PC-3 (cell line): ENCODE measurements at regions not wholly inside any gene's neighbourhood (a gene's known extent, or its start where the extent isn't known, plus 50 kb on each side); places are given as distances from the start of the nearest gene placed in this dataset.

Source experiments
- ATAC-seq: fragments of 200-7000 bp; cut with Tn5 transposase; 2 replicates; pipeline ENCODE4 v1.9.1; 2020; ENCODE audit warnings: mild to moderate bottlenecking, moderate library complexity
- BruUV-seq: library from RNA; stranded (reverse); fragments of 400-500 nt; replicated peaks from 2 replicates; lab custom pipeline; 2021; lab: Mats Ljungman, UMichigan
- CTCF ChIA-PET: fragments of 300-600 bp; sonication (Branson Sonifier 250); formaldehyde crosslinking; loops from one replicate; lab custom pipeline; 2022; ENCODE audit warnings: antibody characterized with exemption; lab: Charles Lee
- POLR2A ChIA-PET: fragments of 300-600 bp; sonication (Branson Sonifier 250); formaldehyde crosslinking; loops from one replicate; lab custom pipeline; 2022; ENCODE audit warnings: antibody characterized with exemption; ENCODE audit not compliant: unreplicated experiment; lab: Charles Lee
- DNase-seq: peaks from one replicate; pipeline ENCODE4 v3.0.0-alpha.2; 2015
- H2AFZ ChIP-seq: fragments of 300-600 bp; sonication (generic); 2 replicates; pipeline ENCODE4 v1.6.0; 2016; ENCODE audit warnings: antibody characterized with exemption, low read length
- H3F3A ChIP-seq: fragments of 300-600 bp; sonication (generic); one replicate; pipeline ENCODE4 v1.6.0; 2017; ENCODE audit warnings: antibody characterized with exemption, low read length, control low read depth, mild to moderate bottlenecking; ENCODE audit not compliant: unreplicated experiment
- H3K27ac ChIP-seq: fragments of 300-600 bp; sonication (generic); 2 replicates; pipeline ENCODE4 v1.5.1; 2016; ENCODE audit warnings: mild to moderate bottlenecking, low read length
- H3K27me3 ChIP-seq: fragments of 300-600 bp; sonication (generic); 2 replicates; pipeline ENCODE4 v1.6.1; 2016; ENCODE audit warnings: low read length, mixed read lengths
- H3K36me3 ChIP-seq: fragments of 300-600 bp; sonication (generic); 2 replicates; pipeline ENCODE4 v1.6.1; 2016; ENCODE audit warnings: low read depth, mixed run types, low read length, mixed read lengths
- H3K4me1 ChIP-seq: fragments of 300-600 bp; sonication (generic); 2 replicates; pipeline ENCODE4 v1.5.1; 2016; ENCODE audit warnings: low read length; ENCODE audit not compliant: insufficient read depth
- H3K4me2 ChIP-seq: fragments of 300-600 bp; sonication (generic); 2 replicates; pipeline ENCODE4 v1.6.0; 2016; ENCODE audit warnings: low read length
- H3K4me3 ChIP-seq: fragments of 300-600 bp; sonication (generic); 2 replicates; pipeline ENCODE4 v1.5.1; 2016; ENCODE audit warnings: mild to moderate bottlenecking, low read length, mixed read lengths
- H3K79me2 ChIP-seq: fragments of 300-600 bp; sonication (generic); 2 replicates; pipeline ENCODE4 v1.6.1; 2017; ENCODE audit warnings: low read length, mixed read lengths
- H3K9ac ChIP-seq: fragments of 300-600 bp; sonication (generic); 2 replicates; pipeline ENCODE4 v1.6.0; 2016; ENCODE audit warnings: mild to moderate bottlenecking, low read length
- H3K9me2 ChIP-seq: fragments of 300-600 bp; sonication (generic); replicated peaks from 2 replicates; pipeline ENCODE4 v1.6.1; 2016; ENCODE audit warnings: mixed run types, low read length, mixed read lengths
- H3K9me3 ChIP-seq: fragments of 300-600 bp; sonication (generic); 2 replicates; pipeline ENCODE4 v1.6.1; 2016; ENCODE audit warnings: low read length, mixed read lengths
- H4K20me1 ChIP-seq: fragments of 300-600 bp; sonication (generic); 2 replicates; pipeline ENCODE4 v1.6.1; 2016; ENCODE audit warnings: low read length, mixed read lengths
- EZH2 ChIP-seq: fragments of 300-600 bp; sonication (generic); IDR thresholded peaks from one replicate; pipeline ENCODE4 v1.6.1; 2017; ENCODE audit warnings: antibody characterized with exemption, mild to moderate bottlenecking, low read length; ENCODE audit not compliant: unreplicated experiment
- EZH2phosphoT487 ChIP-seq: fragments of 300-600 bp; sonication (generic); IDR thresholded peaks from 2 replicates; pipeline ENCODE4 v1.6.1; 2018; ENCODE audit warnings: mild to moderate bottlenecking, antibody characterized with exemption, low read length, borderline replicate concordance
- intact Hi-C: fragments of 100-400 bp; cut with micrococcal nuclease; formaldehyde crosslinking; loops from 2 replicates; pipeline ENCODE4 v1.9.0; 2023
- TF ChIP-seq, protein P1 (sequence below): fragments of 300-600 bp; sonication (generic); conservative IDR thresholded peaks from 2 replicates; pipeline ENCODE4 v1.5.1; 2017; ENCODE audit warnings: antibody characterized with exemption, low read depth, mild to moderate bottlenecking, low read length

DNA sequence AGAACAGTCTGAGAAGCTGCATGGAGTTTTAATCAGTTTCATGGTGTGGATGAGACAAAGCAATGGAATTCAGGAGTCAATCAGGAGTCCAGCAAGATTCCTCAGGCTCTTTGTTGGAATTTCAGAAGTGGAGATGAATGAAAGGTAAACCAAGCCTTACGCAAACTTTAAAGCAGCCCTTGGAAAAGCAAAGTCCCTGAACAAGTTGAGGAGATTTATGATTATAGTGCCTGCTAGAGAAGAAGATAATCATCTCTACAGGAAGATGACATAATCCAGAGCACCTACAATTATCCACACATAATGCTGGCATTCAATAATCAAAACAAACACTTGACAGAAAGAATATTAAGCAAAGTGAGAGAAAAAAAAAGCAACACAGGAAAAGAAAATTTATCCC, 1380.1 kb upstream of the NUDT12 start:
- no peaks in the 10 kb centered on the region for H3K27me3 ChIP-seq
- H3K79me2 ChIP-seq = no peaks in the 10 kb centered on the region
- no peak overlapping the region for H3K9ac ChIP-seq
- DNase-seq (peak; percentile 43), ATAC-seq (peak; percentile 55)
- H2AFZ ChIP-seq = 0 out of 2 replicates have a peak overlapping the region, but pooled peaks have one; percentile 9
- CTCF ChIA-PET = no interaction called here
- TF ChIP-seq, protein P1, sequence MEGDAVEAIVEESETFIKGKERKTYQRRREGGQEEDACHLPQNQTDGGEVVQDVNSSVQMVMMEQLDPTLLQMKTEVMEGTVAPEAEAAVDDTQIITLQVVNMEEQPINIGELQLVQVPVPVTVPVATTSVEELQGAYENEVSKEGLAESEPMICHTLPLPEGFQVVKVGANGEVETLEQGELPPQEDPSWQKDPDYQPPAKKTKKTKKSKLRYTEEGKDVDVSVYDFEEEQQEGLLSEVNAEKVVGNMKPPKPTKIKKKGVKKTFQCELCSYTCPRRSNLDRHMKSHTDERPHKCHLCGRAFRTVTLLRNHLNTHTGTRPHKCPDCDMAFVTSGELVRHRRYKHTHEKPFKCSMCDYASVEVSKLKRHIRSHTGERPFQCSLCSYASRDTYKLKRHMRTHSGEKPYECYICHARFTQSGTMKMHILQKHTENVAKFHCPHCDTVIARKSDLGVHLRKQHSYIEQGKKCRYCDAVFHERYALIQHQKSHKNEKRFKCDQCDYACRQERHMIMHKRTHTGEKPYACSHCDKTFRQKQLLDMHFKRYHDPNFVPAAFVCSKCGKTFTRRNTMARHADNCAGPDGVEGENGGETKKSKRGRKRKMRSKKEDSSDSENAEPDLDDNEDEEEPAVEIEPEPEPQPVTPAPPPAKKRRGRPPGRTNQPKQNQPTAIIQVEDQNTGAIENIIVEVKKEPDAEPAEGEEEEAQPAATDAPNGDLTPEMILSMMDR = no peak
- TF ChIP-seq EZH2phosphoT487 = no peak
- TF ChIP-seq EZH2 = no peak
- H3K9me3 ChIP-seq = no peaks in the 10 kb centered on the region
- no peak overlapping the region for H3K4me3 ChIP-seq
- H3F3A ChIP-seq = no peaks in the 10 kb centered on the region
- H3K27ac ChIP-seq = no peak overlapping the region
- BruUV-seq = no TSS peak
- no peaks in the 10 kb centered on the region for H4K20me1 ChIP-seq
- intact Hi-C loops = no loop called here
- H3K9me2 ChIP-seq = no peaks in the 10 kb centered on the region
- POLR2A ChIA-PET = no interaction called here
- H3K4me2 ChIP-seq = no peak overlapping the region
- peaks cover 7% of the 10 kb centered on the region; the same call in 1 of the 2 replicates for H3K4me1 ChIP-seq
- no peaks in the 10 kb centered on the region for H3K36me3 ChIP-seq

DNA sequence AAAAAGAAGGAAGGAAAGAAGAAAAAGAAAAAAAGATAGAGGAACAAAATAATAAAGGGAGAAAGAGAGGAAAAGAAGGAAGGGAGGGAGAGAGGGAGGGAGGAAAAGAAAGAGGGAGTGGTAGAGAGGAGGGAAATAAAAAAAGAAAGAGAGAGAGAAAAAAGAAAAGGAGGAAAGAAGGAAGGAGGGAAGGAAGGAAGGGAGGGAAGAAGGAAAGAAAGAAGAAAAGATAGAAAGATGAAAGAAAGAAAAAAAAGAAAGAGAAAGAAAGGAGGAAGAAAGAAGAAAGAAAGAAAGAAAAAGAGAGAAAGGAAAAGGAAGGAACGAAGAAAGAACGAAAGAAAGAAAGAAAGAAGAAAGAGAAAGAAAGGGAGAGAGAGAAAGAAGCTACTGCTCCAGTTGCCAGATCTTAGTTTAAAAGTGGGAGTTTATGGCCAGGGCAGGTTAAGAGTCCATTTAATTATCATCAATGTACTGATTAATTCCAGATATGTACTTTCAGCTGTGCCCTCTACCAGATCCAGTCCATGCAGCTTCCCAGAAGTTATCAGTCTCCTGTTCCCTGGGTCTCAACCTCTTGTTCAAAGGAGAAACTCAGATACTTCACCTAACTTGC, 1378.5 kb upstream of the NUDT12 start:
- no peak overlapping the region for H3K27ac ChIP-seq
- no peaks in the 10 kb centered on the region for H3K27me3 ChIP-seq
- no TSS peak for BruUV-seq
- intact Hi-C loops = no loop called here
- TF ChIP-seq EZH2phosphoT487 (no peak), EZH2 (no peak)
- TF ChIP-seq, protein P1 = no peak
- ATAC-seq (no peak), DNase-seq (no peak)
- H2AFZ ChIP-seq = no peak overlapping the region
- no peaks in the 10 kb centered on the region for H3K9me2 ChIP-seq
- no peaks in the 10 kb centered on the region for H3K36me3 ChIP-seq
- ChIA-PET CTCF (interaction anchor here (0.6 to 0.8 kb wide), 2 partner anchors 22 to 806 kb away, joined by 3 to 5 read pairs; no protein-coding TSS in a partner anchor), POLR2A (no interaction called here)
- no peaks in the 10 kb centered on the region for H3K79me2 ChIP-seq
- peaks cover 7% of the 10 kb centered on the region; the same call in 1 of the 2 replicates for H3K4me1 ChIP-seq
- no peaks in the 10 kb centered on the region for H3K9me3 ChIP-seq
- H3K4me3 ChIP-seq = no peak overlapping the region
- no peak overlapping the region for H3K9ac ChIP-seq
- no peak overlapping the region for H3K4me2 ChIP-seq
- no peaks in the 10 kb centered on the region for H3F3A ChIP-seq
- no peaks in the 10 kb centered on the region for H4K20me1 ChIP-seq

DNA sequence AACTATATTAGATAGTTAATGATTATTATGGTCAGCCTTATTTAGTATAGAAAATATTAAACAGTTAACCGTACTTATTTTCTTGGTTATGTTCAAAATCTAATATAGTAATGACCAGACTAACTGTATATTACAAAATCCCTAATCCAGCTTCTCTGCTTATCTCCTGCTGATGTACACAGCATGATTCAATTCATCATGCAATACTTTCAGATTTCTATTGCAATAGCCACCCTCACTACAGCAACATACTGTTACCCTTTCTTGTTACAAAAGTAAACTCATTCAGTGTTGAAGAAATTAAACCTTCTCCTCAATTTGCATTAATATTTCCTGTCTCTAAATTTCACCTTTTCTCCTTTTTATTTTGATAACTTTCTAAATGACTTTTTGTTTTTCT, 1375.0 kb upstream of the NUDT12 start:
- TF ChIP-seq, protein P1 = no peak
- TF ChIP-seq EZH2 (no peak), EZH2phosphoT487 (no peak)
- Histone ChIP-seq H2AFZ (no peak overlapping the region), H3K4me1 (peaks cover 3% of the 10 kb centered on the region; the same call in 1 of the 2 replicates), H4K20me1 (no peaks in the 10 kb centered on the region), H3K9ac (no peak overlapping the region), H3K79me2 (no peaks in the 10 kb centered on the region), H3K4me3 (no peak overlapping the region), H3K36me3 (no peaks in the 10 kb centered on the region), H3K27me3 (no peaks in the 10 kb centered on the region), H3K4me2 (no peak overlapping the region), H3K27ac (no peak overlapping the region), H3F3A (no peaks in the 10 kb centered on the region), H3K9me2 (no peaks in the 10 kb centered on the region), H3K9me3 (no peaks in the 10 kb centered on the region)
- CTCF ChIA-PET = no interaction called here
- intact Hi-C loops = no loop called here
- ATAC-seq (no peak), DNase-seq (no peak)
- POLR2A ChIA-PET = no interaction called here
- no TSS peak for BruUV-seq
